ENCODE measurements at regions not wholly inside any gene's neighbourhood (a gene's known extent, or its start where the extent isn't known, plus 50 kb on each side); places are given as distances from the start of the nearest gene placed in this dataset.

DNA sequence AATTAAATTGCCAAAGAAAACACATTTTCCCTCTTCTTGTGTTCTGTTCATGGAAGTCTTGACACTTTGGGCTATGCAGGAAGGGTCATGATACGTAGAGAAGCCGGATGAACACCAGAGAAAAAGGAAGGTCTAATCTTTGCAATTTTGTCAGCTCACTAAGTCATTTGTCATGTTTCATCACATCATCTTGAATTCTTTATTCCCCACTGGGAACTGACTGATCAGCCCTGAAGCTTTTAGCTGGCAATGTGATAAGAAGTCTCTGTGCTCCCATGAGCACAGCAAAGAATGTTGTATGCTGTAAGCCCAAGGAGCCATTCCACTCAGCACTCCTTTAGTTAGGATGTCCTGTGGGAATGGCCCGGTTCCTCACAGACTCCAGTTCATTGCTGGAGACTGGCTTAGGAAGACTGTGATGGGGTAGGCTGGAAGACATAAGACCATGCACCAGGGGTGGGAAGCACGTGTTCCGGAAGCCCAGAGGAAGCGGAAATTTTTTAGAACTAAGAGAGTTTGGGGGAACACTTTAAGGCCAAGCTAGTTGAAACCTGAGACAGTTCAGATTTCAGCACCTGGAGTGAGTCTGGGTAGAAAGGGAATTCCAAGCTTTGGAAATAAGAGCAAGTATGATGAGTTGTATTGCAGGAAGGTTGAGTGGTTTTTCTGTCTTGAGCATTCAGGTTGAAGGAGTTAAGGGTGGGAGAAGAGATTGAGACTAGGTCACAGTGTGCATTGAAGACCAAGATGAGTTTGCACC is 306.7 kb upstream of the MTNR1B start:
- Histone ChIP-seq H3K27ac (ENCODE audit: low read depth in 1 of 2, low read length in 2 of 2) (no peak overlapping the region), H3K9me3 (ENCODE audit: control insufficient read depth in 1 of 2, insufficient read depth in 1 of 2, low read length in 2 of 2) (no peaks in the 10 kb centered on the region), H3K27me3 (ENCODE audit: control insufficient read depth in 1 of 2, insufficient read depth in 2 of 2, low read length in 2 of 2) (no peaks in the 10 kb centered on the region), H3K4me3 (ENCODE audit: low read length) (no peak overlapping the region), H3K36me3 (ENCODE audit: insufficient read depth, low read length) (no peaks in the 10 kb centered on the region), H3K4me1 (ENCODE audit: insufficient read depth, low read length) (no peaks in the 10 kb centered on the region)
- intact Hi-C loops (cut with DNase I, micrococcal nuclease) = no loop called here
- DNase-seq = no peak
- Mint-ChIP-seq H3K36me3 (ENCODE audit: low read depth) (no peaks in the 10 kb centered on the region), H3K27ac (no peak overlapping the region), H3K4me3 (no peak overlapping the region), H3K9me3 (peaks cover 7% of the 10 kb centered on the region), H3K4me1 (ENCODE audit: low read depth) (no peaks in the 10 kb centered on the region), H3K27me3 (no peaks in the 10 kb centered on the region)
- TF ChIP-seq, protein P1, sequence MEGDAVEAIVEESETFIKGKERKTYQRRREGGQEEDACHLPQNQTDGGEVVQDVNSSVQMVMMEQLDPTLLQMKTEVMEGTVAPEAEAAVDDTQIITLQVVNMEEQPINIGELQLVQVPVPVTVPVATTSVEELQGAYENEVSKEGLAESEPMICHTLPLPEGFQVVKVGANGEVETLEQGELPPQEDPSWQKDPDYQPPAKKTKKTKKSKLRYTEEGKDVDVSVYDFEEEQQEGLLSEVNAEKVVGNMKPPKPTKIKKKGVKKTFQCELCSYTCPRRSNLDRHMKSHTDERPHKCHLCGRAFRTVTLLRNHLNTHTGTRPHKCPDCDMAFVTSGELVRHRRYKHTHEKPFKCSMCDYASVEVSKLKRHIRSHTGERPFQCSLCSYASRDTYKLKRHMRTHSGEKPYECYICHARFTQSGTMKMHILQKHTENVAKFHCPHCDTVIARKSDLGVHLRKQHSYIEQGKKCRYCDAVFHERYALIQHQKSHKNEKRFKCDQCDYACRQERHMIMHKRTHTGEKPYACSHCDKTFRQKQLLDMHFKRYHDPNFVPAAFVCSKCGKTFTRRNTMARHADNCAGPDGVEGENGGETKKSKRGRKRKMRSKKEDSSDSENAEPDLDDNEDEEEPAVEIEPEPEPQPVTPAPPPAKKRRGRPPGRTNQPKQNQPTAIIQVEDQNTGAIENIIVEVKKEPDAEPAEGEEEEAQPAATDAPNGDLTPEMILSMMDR (IDR thresholded peaks at IDR 0.05) = no peak
- ChIA-PET CTCF (no interaction called here), POLR2A (no interaction called here)
- no peak for ATAC-seq (ENCODE audit: poor library complexity)

DNA sequence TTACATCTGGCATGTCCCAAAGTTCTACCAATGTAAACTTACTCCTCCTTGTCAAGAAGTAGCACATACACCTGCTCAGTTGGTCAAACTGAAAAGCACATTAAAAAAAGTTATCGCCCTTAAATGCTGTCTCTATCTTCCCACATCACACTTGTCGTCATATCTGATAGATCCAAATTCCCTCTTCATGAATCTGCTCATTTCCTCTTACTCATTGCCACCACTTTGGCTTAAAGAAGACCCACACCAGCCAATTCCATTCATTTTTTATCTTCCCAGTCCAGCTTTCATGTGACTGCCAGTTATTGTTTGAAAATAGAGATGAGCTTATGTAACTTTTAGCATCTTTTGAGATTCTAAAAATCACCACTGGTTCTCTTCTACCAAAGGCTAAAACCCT is 305.9 kb upstream of the MTNR1B start:
- no peaks in the 10 kb centered on the region for H3K36me3 Mint-ChIP-seq (ENCODE audit: low read depth)
- H3K4me1 Mint-ChIP-seq (ENCODE audit: low read depth) = no peaks in the 10 kb centered on the region
- no peaks in the 10 kb centered on the region for H3K9me3 ChIP-seq (ENCODE audit: control insufficient read depth in 1 of 2, insufficient read depth in 1 of 2, low read length in 2 of 2)
- ATAC-seq (ENCODE audit: poor library complexity) (no peak), DNase-seq (no peak)
- H3K27me3 ChIP-seq (ENCODE audit: control insufficient read depth in 1 of 2, insufficient read depth in 2 of 2, low read length in 2 of 2) = no peaks in the 10 kb centered on the region
- no peak overlapping the region for H3K4me3 Mint-ChIP-seq
- TF ChIP-seq, protein P1 (IDR thresholded peaks at IDR 0.05) = no peak
- H3K27me3 Mint-ChIP-seq = no peaks in the 10 kb centered on the region
- no peaks in the 10 kb centered on the region for H3K36me3 ChIP-seq (ENCODE audit: insufficient read depth, low read length)
- no peak overlapping the region for H3K27ac ChIP-seq (ENCODE audit: low read depth in 1 of 2, low read length in 2 of 2)
- H3K4me1 ChIP-seq (ENCODE audit: insufficient read depth, low read length) = no peaks in the 10 kb centered on the region
- H3K4me3 ChIP-seq (ENCODE audit: low read length) = no peak overlapping the region
- CTCF ChIA-PET = no interaction called here
- POLR2A ChIA-PET = no interaction called here
- peaks cover 7% of the 10 kb centered on the region for H3K9me3 Mint-ChIP-seq
- intact Hi-C loops (cut with DNase I, micrococcal nuclease) = no loop called here
- H3K27ac Mint-ChIP-seq = no peak overlapping the region

DNA sequence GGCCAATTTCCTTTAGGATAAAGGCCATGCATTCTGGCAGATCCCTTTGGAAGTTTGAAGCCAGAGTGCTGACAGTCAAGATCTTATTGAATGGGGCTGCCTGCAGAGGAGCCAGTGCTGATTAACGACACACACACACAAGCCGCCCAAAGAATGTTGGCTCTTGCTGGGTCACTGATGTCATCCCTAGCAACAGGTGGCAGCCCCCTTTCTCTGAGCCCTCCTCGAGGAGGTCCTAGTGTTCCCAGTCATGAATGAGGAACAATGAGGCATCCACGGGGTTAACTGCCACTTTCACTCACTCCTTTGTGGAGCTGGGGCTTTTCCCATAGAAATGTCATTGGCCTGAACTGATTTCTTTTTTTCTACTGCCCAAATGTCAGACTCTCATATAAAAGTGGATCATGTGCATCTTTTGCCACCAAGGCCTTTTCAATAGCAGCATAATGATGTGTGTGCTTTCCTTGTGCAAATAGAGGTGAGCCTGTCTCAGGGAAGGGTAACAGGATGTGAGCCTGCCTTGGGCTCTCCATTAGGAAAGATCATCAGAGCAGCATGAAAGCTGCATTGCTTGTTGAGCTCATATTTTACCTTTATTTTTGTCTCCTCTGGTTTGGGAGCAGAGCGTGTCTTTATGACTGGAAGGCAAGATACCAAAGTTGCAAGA is 301.8 kb upstream of the MTNR1B start:
- Histone ChIP-seq H3K27me3 (ENCODE audit: control insufficient read depth in 1 of 2, insufficient read depth in 2 of 2, low read length in 2 of 2) (no peaks in the 10 kb centered on the region), H3K27ac (ENCODE audit: low read depth in 1 of 2, low read length in 2 of 2) (no peak overlapping the region), H3K9me3 (ENCODE audit: control insufficient read depth in 1 of 2, insufficient read depth in 1 of 2, low read length in 2 of 2) (no peaks in the 10 kb centered on the region), H3K4me1 (ENCODE audit: insufficient read depth, low read length) (no peaks in the 10 kb centered on the region), H3K36me3 (ENCODE audit: insufficient read depth, low read length) (no peaks in the 10 kb centered on the region), H3K4me3 (ENCODE audit: low read length) (no peak overlapping the region)
- TF ChIP-seq, protein P1 (IDR thresholded peaks at IDR 0.05) = no peak
- no peaks in the 10 kb centered on the region for H3K36me3 Mint-ChIP-seq (ENCODE audit: low read depth)
- no peak overlapping the region for H3K4me3 Mint-ChIP-seq
- ATAC-seq (ENCODE audit: poor library complexity) = no peak
- ChIA-PET CTCF (no interaction called here), POLR2A (no interaction called here)
- intact Hi-C loops (cut with DNase I, micrococcal nuclease) = no loop called here
- peaks cover 7% of the 10 kb centered on the region for H3K9me3 Mint-ChIP-seq
- DNase-seq = no peak
- no peaks in the 10 kb centered on the region for H3K27me3 Mint-ChIP-seq
- H3K4me1 Mint-ChIP-seq (ENCODE audit: low read depth) = no peaks in the 10 kb centered on the region
- no peak overlapping the region for H3K27ac Mint-ChIP-seq
